SK-N-SH (cell line): ENCODE measurements at regions not wholly inside any gene's neighbourhood (a gene's known extent, or its start where the extent isn't known, plus 50 kb on each side); places are given as distances from the start of the nearest gene placed in this dataset.

Experiments used
- CTCF ChIA-PET: fragments of 300-600, 350-600 bp; formaldehyde crosslinking; extraction: SDS; loops from one replicate; lab custom pipeline; 2021; lab: Yijun Ruan, JAX
- POLR2A ChIA-PET: fragments of 350-600 bp; sonication (Branson Sonifier 250); formaldehyde crosslinking; extraction: SDS; loops from one replicate; lab custom pipeline; 2020; ENCODE audit warnings: antibody characterized with exemption, inconsistent platforms; lab: Yijun Ruan, JAX
- DNase-seq: peaks from one replicate; pipeline ENCODE4 v3.0.0; 2012
- H2AFZ ChIP-seq: fragments of 200-600 bp; sonication (generic); 2 replicates; pipeline ENCODE4 v1.8.1; 2016; ENCODE audit warnings: antibody characterized with exemption, mild to moderate bottlenecking, low read depth
- H3F3A ChIP-seq: fragments of 200-600 bp; sonication (generic); replicated peaks from 2 replicates; pipeline ENCODE3; 2016; ENCODE audit warnings: antibody characterized with exemption, mild to moderate bottlenecking; ENCODE audit not compliant: insufficient read depth
- H3K27ac ChIP-seq, 2 experiments: fragments of 200-500 bp in 1 of 2; fragments of 200-600 bp in 1 of 2; sonication (Bioruptor generic) in 1 of 2; sonication (generic), shearing (Covaris generic) in 1 of 2; 2 replicates each; pipeline versions ENCODE4 v1.5.1 to v1.6.1; 2014 to 2016; ENCODE audit warnings: low read depth in 2 of 2, inconsistent platforms in 1 of 2, low read length in 1 of 2, mild to moderate bottlenecking in 1 of 2, mixed read lengths in 1 of 2
- H3K27me3 ChIP-seq: fragments of 200-600 bp; sonication (generic), shearing (Covaris generic); 2 replicates; pipeline ENCODE4 v1.6.1; 2016; ENCODE audit warnings: mixed run types; ENCODE audit not compliant: insufficient read depth
- H3K36me3 ChIP-seq, 2 experiments: fragments of 200-500 bp in 1 of 2; fragments of 200-600 bp in 1 of 2; sonication (Bioruptor generic) in 1 of 2; sonication (generic) in 1 of 2; replicated peaks in 1 of 2; 2 replicates each; pipeline versions ENCODE3 to v1.5.1; 2014 to 2016; ENCODE audit warnings: low read length in 1 of 2, mild to moderate bottlenecking in 1 of 2; ENCODE audit not compliant: insufficient read depth in 2 of 2, control insufficient read depth in 1 of 2
- H3K4me1 ChIP-seq, 2 experiments: fragments of 200-500 bp in 1 of 2; fragments of 200-600 bp in 1 of 2; sonication (Bioruptor generic) in 1 of 2; sonication (generic), shearing (Covaris generic) in 1 of 2; 2 replicates each; pipeline versions ENCODE4 v1.5.1 to v1.6.1; 2014 to 2016; ENCODE audit warnings: low read depth in 1 of 2, low read length in 1 of 2, mixed run types in 1 of 2; ENCODE audit not compliant: insufficient read depth in 2 of 2, control insufficient read depth in 1 of 2
- H3K4me2 ChIP-seq: fragments of 200-600 bp; sonication (generic), shearing (Covaris generic); 2 replicates; pipeline ENCODE4 v1.6.1; 2017; ENCODE audit warnings: mixed run types
- H3K4me3 ChIP-seq, 2 experiments: fragments of 200-500 bp in 1 of 2; fragments of 200-600 bp in 1 of 2; sonication (Bioruptor generic) in 1 of 2; sonication (generic), shearing (Covaris generic) in 1 of 2; 2 replicates each; pipeline versions ENCODE4 v1.5.1 to v1.8.1; 2014 to 2016; ENCODE audit warnings: low read depth in 2 of 2, inconsistent platforms in 1 of 2, low read length in 1 of 2, mild to moderate bottlenecking in 1 of 2, mixed read lengths in 1 of 2, moderate library complexity in 1 of 2
- H3K79me2 ChIP-seq: fragments of 200-600 bp; sonication (generic); 2 replicates; pipeline ENCODE4 v1.8.1; 2017; ENCODE audit warnings: mild to moderate bottlenecking; ENCODE audit not compliant: insufficient read depth
- H3K9ac ChIP-seq: fragments of 200-600 bp; sonication (generic); 2 replicates; pipeline ENCODE4 v1.6.1; 2017; ENCODE audit warnings: mixed run types
- H3K9me2 ChIP-seq: fragments of 200-600 bp; sonication (generic); 2 replicates; pipeline ENCODE4 v1.6.1; 2017; ENCODE audit warnings: mixed run types
- H3K9me3 ChIP-seq: fragments of 200-600 bp; sonication (generic); 2 replicates; pipeline ENCODE4 v1.6.1; 2017; ENCODE audit warnings: mixed run types, mild to moderate bottlenecking, moderate library complexity
- H4K20me1 ChIP-seq: fragments of 200-600 bp; sonication (generic); 2 replicates; pipeline ENCODE4 v1.6.1; 2017; ENCODE audit warnings: mild to moderate bottlenecking, mixed run types; ENCODE audit not compliant: insufficient read depth
- FOSL2 ChIP-seq: IDR thresholded peaks from 2 replicates; pipeline ENCODE4 v1.4.0; 2012; ENCODE audit warnings: low read depth, mild to moderate bottlenecking, moderate library complexity, borderline replicate concordance
- FOXJ3 ChIP-seq: sonication (generic); formaldehyde crosslinking; IDR thresholded peaks from 2 replicates; pipeline ENCODE4 v1.5.1; 2020; ENCODE audit warnings: mild to moderate bottlenecking, missing genetic modification reagents
- FOXM1 ChIP-seq: IDR thresholded peaks from 2 replicates; pipeline ENCODE4 v1.4.0; 2012; ENCODE audit warnings: low read depth, mild to moderate bottlenecking
- GATA2 ChIP-seq: sonication (generic); formaldehyde crosslinking; IDR thresholded peaks from 2 replicates; pipeline ENCODE4 v1.5.0; 2020; ENCODE audit warnings: mild to moderate bottlenecking, missing genetic modification reagents
- JUND ChIP-seq: IDR thresholded peaks from 2 replicates; pipeline ENCODE4 v1.4.0; 2012
- MEF2A ChIP-seq: IDR thresholded peaks from 2 replicates; pipeline ENCODE4 v1.4.0; 2012; ENCODE audit warnings: low read depth, borderline replicate concordance
- NRF1 ChIP-seq: IDR thresholded peaks from 2 replicates; pipeline ENCODE4 v1.6.1; 2012; ENCODE audit warnings: low read depth, mild to moderate bottlenecking, low read length
- PBX3 ChIP-seq: IDR thresholded peaks from 2 replicates; pipeline ENCODE4; 2012
- RFX5 ChIP-seq: IDR thresholded peaks from 2 replicates; pipeline ENCODE4 v1.6.1; 2012; ENCODE audit warnings: mild to moderate bottlenecking, improper control_type of control experiment, low read length
- SIN3A ChIP-seq: IDR thresholded peaks from 2 replicates; pipeline ENCODE4 v1.6.1; 2012; ENCODE audit warnings: low read depth, mild to moderate bottlenecking, low read length, moderate library complexity, borderline replicate concordance
- TEAD4 ChIP-seq: IDR thresholded peaks from 2 replicates; pipeline ENCODE4 v1.4.0; 2012; ENCODE audit warnings: mild to moderate bottlenecking, borderline replicate concordance; ENCODE audit not compliant: insufficient read depth
- USF1 ChIP-seq: IDR thresholded peaks from 2 replicates; pipeline ENCODE4 v1.4.0; 2012; ENCODE audit warnings: low read depth, borderline replicate concordance
- USF2 ChIP-seq: fragments of 150-350 bp; IDR thresholded peaks from 2 replicates; pipeline ENCODE4 v1.6.1; 2017; ENCODE audit warnings: antibody characterized with exemption, low read length, low read depth, borderline replicate concordance
- ZBTB33 ChIP-seq: IDR thresholded peaks from 2 replicates; pipeline ENCODE4 v1.4.0; 2012; ENCODE audit warnings: low read depth, borderline replicate concordance
- WGBS: methylation state at CpG from one replicate; pipeline ENCODE4 v1.1.6; 2017; ENCODE audit warnings: low lambda C conversion rate; 5-methylcytosine and 5-hydroxymethylcytosine counted together

- Histone ChIP-seq H3K9me2 (no peaks in the 10 kb centered on the region), H3K4me1 (no peaks in the 10 kb centered on the region), H3K36me3 (no peaks in the 10 kb centered on the region), H2AFZ (no peak overlapping the region), H3K4me3 (no peak overlapping the region), H3K9me3 (no peaks in the 10 kb centered on the region), H3K4me2 (no peak overlapping the region), H4K20me1 (no peaks in the 10 kb centered on the region), H3K27me3 (no peaks in the 10 kb centered on the region), H3K27ac (no peak overlapping the region), H3F3A (no peaks in the 10 kb centered on the region), H3K9ac (no peak overlapping the region), H3K79me2 (no peaks in the 10 kb centered on the region)
- ChIA-PET POLR2A (no interaction called here), CTCF (interaction anchor here (1.3 to 1.6 kb wide), 2 partner anchors 23 to 24 kb away, joined by 4 to 6 read pairs; no protein-coding TSS in a partner anchor)
- DNase-seq = no peak
- TF ChIP-seq USF1 (no peak), FOXM1 (no peak), MEF2A (no peak), TEAD4 (no peak), SIN3A (no peak), FOSL2 (no peak), PBX3 (no peak), NRF1 (no peak), RFX5 (no peak), GATA2 (no peak), FOXJ3 (CRISPR knock-in tag) (no peak), USF2 (no peak), JUND (no peak), ZBTB33 (no peak)
- 0% methylated on average over 4 of the region's 4 CpGs for WGBS
Measured at GRCh38 chr5:152556784-152557183, 151.7 kb upstream of the NMUR2 start.
